IPS DF 6.9 (cell line): ENCODE measurements at regions not wholly inside any gene's neighbourhood (a gene's known extent, or its start where the extent isn't known, plus 50 kb on each side); places are given as distances from the start of the nearest gene placed in this dataset.

Source experiments
- DNase-seq: peaks from one replicate; pipeline ENCODE4 v3.0.0-alpha.2; 2013; ENCODE audit warnings: low read depth, low spot score
- H3K27ac ChIP-seq: one replicate; pipeline ENCODE4 v1.5.1; 2013; ENCODE audit warnings: low read length, control low read depth
- H3K27me3 ChIP-seq: 2 replicates; pipeline ENCODE4 v1.6.1; 2013; ENCODE audit warnings: mild to moderate bottlenecking, low read length; ENCODE audit not compliant: control insufficient read depth, insufficient read depth
- H3K36me3 ChIP-seq: 2 replicates; pipeline ENCODE4 v1.6.1; 2013; ENCODE audit warnings: low read length; ENCODE audit not compliant: control insufficient read depth, insufficient read depth
- H3K4me1 ChIP-seq: 2 replicates; pipeline ENCODE4 v1.6.1; 2013; ENCODE audit warnings: low read length; ENCODE audit not compliant: control insufficient read depth, insufficient read depth
- H3K4me3 ChIP-seq: 2 replicates; pipeline ENCODE4 v1.5.1; 2013; ENCODE audit warnings: mild to moderate bottlenecking, low read length
- H3K9me3 ChIP-seq: 2 replicates; pipeline ENCODE4 v1.6.1; 2013; ENCODE audit warnings: low read length, inconsistent platforms; ENCODE audit not compliant: control insufficient read depth, insufficient read depth
- WGBS: extraction: QIAGEN DNeasy Blood & Tissue Kit; methylation state at CpG from one replicate; pipeline ENCODE4 v1.1.7; 2013; ENCODE audit warnings: mixed read lengths, missing lambda C conversion rate; ENCODE audit not compliant: insufficient read length, insufficient coverage; 5-methylcytosine and 5-hydroxymethylcytosine counted together

DNA sequence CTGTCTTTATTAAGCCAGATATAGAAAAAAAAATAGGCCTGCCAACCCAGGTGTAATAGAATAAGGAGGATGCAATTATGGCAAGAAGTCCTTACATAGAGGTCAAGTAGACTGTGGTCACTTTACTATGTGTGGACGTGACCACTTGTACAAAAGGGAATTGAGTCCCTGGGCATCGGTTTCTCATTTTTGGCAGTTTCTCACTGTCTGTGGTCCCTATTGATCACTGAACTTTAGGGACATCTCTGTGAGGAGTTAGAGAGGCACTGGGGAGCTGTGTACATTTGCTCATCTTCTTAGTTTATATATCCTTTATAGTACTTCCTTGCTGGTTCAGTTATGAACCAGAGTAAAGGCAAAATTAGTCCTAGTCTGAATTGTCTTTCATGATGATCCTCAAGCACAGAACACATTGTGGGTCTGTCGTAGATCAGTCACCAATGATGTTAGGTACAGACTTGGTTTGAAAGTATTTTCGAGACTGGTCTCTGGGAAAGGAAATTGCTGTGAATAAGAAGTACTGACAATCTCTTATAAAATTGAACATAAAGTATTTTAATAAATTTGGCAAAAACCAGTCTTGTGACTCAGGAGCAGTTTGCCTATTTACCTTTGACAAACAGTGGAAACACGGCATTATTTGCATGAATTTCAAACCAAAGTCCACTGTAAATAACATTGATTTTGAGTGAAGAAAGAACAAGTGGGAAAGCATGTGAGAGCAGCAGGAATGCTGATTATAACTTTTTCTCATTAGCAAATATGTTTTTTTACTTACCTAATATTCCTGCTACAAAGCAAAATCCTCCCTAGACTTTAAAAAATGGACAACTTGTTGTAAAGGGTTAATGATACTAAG lies 218.9 kb upstream of the DPH6 start:
- H3K4me1 ChIP-seq = no peaks in the 10 kb centered on the region
- H3K9me3 ChIP-seq = no peaks in the 10 kb centered on the region
- H3K27ac ChIP-seq = no peak overlapping the region
- WGBS = no CpG with 5 or more reads among the region's 5 CpGs
- no peaks in the 10 kb centered on the region for H3K27me3 ChIP-seq
- H3K36me3 ChIP-seq = no peaks in the 10 kb centered on the region
- no peak for DNase-seq
- H3K4me3 ChIP-seq = no peak overlapping the region

GRCh38 chr15:35768949-35769348 lies 223.0 kb upstream of the DPH6 start:
- Histone ChIP-seq H3K4me3 (no peak overlapping the region), H3K27me3 (no peaks in the 10 kb centered on the region), H3K9me3 (no peaks in the 10 kb centered on the region), H3K4me1 (no peaks in the 10 kb centered on the region), H3K27ac (no peak overlapping the region), H3K36me3 (no peaks in the 10 kb centered on the region)
- WGBS = no CpG with 5 or more reads among the region's 1 CpG
- DNase-seq = no peak

DNA sequence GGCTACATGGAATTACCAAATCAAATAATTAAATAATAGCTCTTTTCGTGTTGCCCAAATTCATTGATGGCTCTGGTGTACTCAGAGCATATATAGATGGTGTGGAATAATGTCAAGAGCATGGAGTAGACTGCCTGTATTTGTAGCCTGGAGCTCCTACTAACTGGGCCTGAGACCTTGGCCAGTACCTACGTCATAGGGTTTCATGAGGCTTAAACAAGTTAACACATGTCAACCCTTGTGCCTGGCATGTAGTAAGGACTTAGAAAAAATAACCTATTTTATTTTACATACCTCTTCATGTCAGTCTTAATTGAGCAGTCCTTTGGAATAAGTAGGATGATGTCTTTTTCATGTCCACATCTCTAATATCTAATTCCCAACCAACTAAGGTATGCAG lies 223.7 kb upstream of the DPH6 start:
- no CpG with 5 or more reads among the region's 2 CpGs for WGBS
- H3K36me3 ChIP-seq = no peaks in the 10 kb centered on the region
- no peaks in the 10 kb centered on the region for H3K9me3 ChIP-seq
- H3K27ac ChIP-seq = no peak overlapping the region
- DNase-seq = no peak
- no peaks in the 10 kb centered on the region for H3K4me1 ChIP-seq
- no peak overlapping the region for H3K4me3 ChIP-seq
- H3K27me3 ChIP-seq = no peaks in the 10 kb centered on the region

- Histone ChIP-seq H3K27me3 (no peaks in the 10 kb centered on the region), H3K4me3 (no peak overlapping the region), H3K4me1 (no peaks in the 10 kb centered on the region), H3K9me3 (no peaks in the 10 kb centered on the region), H3K27ac (no peak overlapping the region), H3K36me3 (no peaks in the 10 kb centered on the region)
- DNase-seq = no peak
- no CpG with 5 or more reads among the region's 5 CpGs for WGBS
These were observed 225.9 kb upstream of the DPH6 start for GRCh38 chr15:35771746-35772442.

DNA sequence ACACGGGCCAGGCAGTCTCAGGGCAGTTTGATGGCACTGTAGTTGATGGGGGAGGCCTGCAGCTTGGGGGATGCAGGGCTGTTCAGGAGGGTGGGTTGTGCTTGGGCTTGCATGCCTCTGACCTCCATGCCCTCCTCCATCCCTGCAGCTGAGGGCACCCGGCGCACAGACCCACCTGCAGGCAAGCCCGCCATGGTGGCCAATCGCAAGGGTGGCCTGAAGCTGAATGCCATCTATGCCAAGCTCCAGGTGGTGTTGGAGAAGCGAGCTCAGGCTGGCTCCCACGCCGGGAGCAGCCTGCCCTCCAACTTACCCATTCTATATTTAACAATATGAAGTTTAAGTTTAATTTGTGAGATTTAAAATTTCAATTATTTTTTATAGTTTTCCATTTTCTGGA lies 228.7 kb upstream of the DPH6 start:
- WGBS = no CpG with 5 or more reads among the region's 8 CpGs
- H3K36me3 ChIP-seq = no peaks in the 10 kb centered on the region
- no peak for DNase-seq
- H3K27me3 ChIP-seq = no peaks in the 10 kb centered on the region
- no peak overlapping the region for H3K27ac ChIP-seq
- H3K4me1 ChIP-seq = no peaks in the 10 kb centered on the region
- H3K9me3 ChIP-seq = no peaks in the 10 kb centered on the region
- H3K4me3 ChIP-seq = no peak overlapping the region

DNA sequence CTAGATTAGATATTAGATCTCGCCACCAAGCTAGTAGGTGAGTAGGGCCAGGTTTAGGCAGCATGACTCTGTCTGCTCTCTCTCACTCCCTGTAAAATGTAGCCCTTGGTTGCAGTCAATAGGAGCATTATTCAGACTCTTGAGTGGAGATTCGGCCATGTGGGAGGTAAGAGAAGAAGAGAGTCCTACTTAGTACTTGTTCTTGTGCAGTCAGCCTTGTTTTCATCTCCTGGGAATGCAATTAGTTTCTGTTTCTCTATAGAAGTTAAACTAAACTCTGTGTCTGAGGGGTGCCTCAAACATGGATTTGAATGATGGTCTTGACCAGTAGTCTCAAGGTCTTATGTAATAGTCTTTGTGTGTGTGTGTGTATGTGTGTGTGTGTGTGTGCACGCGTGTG lies 229.5 kb upstream of the DPH6 start:
- Histone ChIP-seq H3K36me3 (no peaks in the 10 kb centered on the region), H3K4me3 (no peak overlapping the region), H3K27ac (no peak overlapping the region), H3K27me3 (no peaks in the 10 kb centered on the region), H3K9me3 (no peaks in the 10 kb centered on the region), H3K4me1 (no peaks in the 10 kb centered on the region)
- no peak for DNase-seq
- no CpG with 5 or more reads among the region's 4 CpGs for WGBS

DNA sequence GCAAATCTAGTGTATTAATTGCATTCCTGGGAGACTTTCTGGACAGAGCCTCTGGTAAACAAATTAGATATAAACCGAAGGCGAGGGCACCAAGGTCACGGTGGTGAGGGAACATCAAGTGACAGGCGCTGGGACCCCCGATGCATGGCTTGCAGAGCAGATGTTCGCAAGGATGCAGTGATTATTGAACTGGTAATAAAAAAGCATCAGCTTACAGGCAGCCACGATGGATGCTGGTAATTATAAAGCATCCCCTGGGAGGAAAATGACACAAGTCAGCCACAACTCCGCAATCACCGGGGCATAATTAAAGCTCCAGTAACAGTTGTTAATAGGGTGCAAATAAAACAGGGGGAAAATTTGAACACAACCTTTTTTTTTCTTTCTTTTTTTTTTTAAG lies 231.1 kb upstream of the DPH6 start:
- DNase-seq = no peak
- WGBS = no CpG with 5 or more reads among the region's 9 CpGs
- no peaks in the 10 kb centered on the region for H3K9me3 ChIP-seq
- H3K4me1 ChIP-seq = no peaks in the 10 kb centered on the region
- no peaks in the 10 kb centered on the region for H3K36me3 ChIP-seq
- H3K27ac ChIP-seq = no peak overlapping the region
- no peaks in the 10 kb centered on the region for H3K27me3 ChIP-seq
- H3K4me3 ChIP-seq = no peak overlapping the region

DNA sequence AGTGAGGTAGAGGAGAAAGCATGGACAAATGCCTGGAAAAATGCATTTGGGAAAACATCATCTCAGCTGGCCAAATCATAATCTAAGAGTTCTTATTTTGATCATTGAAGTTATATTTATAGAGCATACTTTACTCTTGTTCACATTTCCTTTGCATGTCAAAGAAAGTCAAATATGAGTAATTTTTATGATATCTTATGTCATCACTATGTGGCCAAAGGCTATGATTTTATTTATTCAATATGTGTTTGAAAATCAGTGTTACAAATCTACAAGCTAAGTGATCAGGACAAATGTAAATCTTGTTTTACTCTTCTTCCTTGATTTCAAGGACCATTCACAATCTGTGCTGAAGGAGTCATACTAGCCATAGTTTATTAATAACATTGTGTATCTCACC lies 237.2 kb upstream of the DPH6 start:
- H3K4me1 ChIP-seq = no peaks in the 10 kb centered on the region
- H3K27ac ChIP-seq = no peak overlapping the region
- H3K27me3 ChIP-seq = no peaks in the 10 kb centered on the region
- H3K9me3 ChIP-seq = no peaks in the 10 kb centered on the region
- H3K36me3 ChIP-seq = no peaks in the 10 kb centered on the region
- no peak overlapping the region for H3K4me3 ChIP-seq
- no peak for DNase-seq

DNA sequence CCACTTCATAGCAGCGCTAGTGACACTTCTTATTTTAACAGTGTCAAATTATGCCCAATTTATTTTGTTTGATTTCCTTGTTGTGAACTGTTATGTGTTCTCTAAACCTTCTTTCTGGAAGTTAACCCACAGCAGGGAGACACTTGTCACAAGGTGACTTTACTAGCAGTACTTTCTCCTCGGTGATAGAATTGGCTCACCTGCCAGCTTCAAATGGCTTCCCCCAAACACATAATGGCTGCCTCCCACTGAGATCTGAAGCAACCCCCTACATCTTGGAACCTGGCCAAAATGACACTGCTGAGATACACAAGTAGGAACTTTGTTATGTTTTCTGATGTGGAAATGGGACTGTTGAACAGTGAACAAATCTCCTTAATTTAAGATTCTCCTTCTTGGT lies 238.8 kb upstream of the DPH6 start:
- H3K36me3 ChIP-seq = no peaks in the 10 kb centered on the region
- no CpG with 5 or more reads among the region's 2 CpGs for WGBS
- no peaks in the 10 kb centered on the region for H3K27me3 ChIP-seq
- no peak overlapping the region for H3K27ac ChIP-seq
- no peak overlapping the region for H3K4me3 ChIP-seq
- DNase-seq = no peak
- H3K4me1 ChIP-seq = no peaks in the 10 kb centered on the region
- no peaks in the 10 kb centered on the region for H3K9me3 ChIP-seq

DNA sequence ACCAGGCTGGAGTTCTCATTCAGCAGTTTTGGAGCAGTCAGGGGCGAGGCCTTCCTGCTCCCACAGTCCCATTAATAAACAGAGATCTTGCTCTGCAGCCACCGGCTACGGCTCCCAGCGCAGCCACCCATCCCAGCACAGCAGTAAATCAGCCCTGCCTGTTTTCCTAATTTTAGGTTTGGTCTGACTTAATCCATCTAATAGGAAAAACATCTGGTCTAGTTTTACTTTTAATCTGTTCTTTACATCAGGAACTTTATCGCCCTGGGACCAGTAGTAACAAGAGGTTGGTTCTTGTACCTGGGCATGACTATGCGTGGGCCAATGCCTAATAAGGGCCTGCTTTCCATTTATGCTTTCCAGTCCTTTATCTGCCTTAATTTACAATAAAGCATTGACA lies 264.0 kb upstream of the DPH6 start:
- H3K4me3 ChIP-seq = no peak overlapping the region
- H3K36me3 ChIP-seq = no peaks in the 10 kb centered on the region
- no peaks in the 10 kb centered on the region for H3K9me3 ChIP-seq
- no peak overlapping the region for H3K27ac ChIP-seq
- no peak for DNase-seq
- no peaks in the 10 kb centered on the region for H3K4me1 ChIP-seq
- H3K27me3 ChIP-seq = no peaks in the 10 kb centered on the region
- no CpG with 5 or more reads among the region's 6 CpGs for WGBS

DNA sequence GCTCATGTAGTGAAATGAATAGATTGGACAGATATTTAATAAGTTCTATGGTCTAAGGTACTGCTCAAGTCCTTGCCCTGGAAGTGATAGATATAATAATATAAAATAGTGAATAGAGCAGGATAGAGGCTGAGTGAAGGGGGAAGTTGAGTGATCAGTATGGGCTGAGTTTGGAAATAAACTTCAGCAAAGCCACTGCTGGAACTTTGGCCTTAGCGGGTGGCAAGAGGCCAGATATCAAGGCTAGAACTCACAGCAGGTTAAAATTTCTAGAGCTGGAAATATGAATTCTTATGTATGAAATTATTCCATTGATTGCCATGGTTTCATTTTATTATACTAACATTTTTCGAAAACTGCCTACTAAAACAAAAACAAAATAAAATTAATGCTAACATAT lies 267.6 kb upstream of the DPH6 start:
- WGBS = 100% methylated on average over 1 of the region's 2 CpGs
- H3K27ac ChIP-seq = no peak overlapping the region
- DNase-seq = no peak
- H3K36me3 ChIP-seq = no peaks in the 10 kb centered on the region
- no peaks in the 10 kb centered on the region for H3K4me1 ChIP-seq
- no peak overlapping the region for H3K4me3 ChIP-seq
- H3K27me3 ChIP-seq = no peaks in the 10 kb centered on the region
- no peaks in the 10 kb centered on the region for H3K9me3 ChIP-seq
